ENCODE measurements at regions not wholly inside any gene's neighbourhood (a gene's known extent, or its start where the extent isn't known, plus 50 kb on each side); places are given as distances from the start of the nearest gene placed in this dataset.

DNA sequence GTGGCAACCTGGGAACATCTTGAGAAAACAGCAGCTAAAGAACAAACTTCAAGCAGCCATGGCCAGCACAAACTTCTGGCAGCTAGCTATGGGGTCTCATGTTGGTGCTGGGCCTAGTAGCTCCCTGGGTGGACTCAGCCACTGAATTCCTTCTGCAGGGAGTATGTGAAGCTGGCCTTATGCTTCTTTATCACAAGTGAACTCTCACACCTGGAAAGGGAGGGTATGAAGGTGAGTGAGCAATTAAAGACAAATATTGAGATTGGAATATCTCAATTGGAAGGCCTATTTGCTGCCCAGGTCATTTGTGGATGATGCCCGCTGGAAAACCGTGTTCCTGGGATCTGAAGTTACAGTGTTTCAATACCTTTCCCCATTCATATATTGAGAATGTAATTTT is 153.3 kb upstream of the RPS6KA3 start:
- DNase-seq, result no peak

DNA sequence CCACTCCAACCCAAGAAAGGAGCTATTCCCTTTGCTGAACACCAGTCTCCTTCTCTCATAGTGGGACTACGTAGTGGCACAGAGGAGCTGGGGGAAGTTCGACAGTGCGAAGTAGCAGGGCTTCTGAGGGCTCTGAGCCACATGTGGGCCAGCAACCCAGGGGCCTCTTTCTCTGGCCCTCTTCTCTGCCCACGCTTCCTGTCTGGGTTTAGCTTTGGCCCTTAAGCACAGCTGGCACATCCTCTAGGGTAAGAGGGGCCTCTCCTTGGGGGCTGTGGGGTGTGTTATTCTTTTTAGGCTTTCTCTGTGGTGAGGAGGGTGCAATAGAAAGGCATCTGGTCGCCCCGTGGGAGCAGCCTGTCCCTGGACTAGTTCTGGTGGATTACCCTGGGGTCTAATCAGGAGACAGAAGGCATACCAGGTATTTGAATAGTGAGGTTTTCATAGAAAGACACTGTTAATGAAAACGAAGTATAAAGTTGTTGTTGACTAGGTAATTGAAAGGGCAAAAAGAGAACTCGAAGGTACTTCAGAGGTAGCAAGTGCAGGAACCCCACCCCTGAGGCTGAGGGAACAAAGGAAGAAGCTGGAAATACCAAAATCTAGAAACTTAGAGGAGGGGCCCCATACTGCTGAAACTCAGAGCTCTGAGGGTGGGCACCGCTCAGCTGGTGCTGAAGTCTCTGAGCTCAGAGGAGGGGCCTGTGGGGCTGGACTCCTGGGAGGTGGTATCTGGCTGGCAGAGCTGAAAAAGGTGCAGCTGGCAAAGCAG is 151.9 kb upstream of the RPS6KA3 start:
- DNase-seq, result no peak

DNA sequence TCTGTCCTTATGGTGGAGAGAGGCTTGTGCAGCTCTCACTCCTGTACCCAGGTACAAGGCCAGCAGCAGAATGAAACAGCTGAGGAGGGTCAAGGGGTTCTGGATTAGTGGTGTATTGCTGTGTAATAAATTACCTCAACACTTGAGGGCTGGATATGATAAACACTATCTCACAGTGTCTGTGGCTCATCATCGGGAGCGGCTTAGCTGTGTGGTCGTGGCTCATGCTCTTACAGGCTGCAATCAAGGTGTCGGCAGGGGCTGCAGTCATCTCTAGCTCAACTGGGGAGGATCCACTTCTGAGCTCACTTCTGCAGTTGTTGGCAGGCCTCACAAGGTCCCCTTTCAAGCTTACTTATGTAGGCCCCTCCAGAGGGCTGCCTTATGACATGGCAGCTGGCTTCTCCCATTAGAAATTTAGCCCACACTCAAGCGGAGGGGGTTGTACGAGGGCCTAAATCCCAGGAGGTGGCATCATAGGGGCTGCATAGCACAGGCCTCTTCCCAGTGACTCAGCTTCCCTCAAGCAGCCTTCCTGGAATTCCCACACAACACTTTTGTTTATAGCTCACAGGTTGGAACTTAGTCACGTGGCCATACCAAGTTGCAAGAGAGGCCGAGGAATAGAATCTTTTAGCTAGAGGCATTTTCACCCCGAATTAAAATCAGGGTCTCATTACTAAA is 148.2 kb upstream of the RPS6KA3 start:
- DNase-seq, result no peak

DNA sequence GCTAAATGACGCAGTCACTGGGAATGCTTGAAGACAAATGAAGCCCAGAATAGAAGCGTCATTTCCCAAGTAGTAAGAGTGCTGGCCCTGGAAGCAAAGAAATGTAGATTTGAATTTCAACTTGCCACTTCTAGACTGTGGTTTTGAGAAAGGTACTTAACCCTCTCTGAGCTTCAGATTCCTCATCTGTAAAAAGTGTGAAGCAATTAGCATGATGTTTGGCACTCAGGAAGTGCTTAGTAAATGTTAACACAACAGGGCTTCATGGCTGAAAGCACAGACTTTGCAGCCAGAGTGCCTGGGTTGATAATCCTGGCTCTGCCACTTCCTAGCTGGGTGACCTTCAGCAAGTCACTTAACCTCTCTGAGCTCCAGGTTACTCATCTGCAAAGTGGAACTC is 147.4 kb upstream of the RPS6KA3 start:
- DNase-seq, result no peak

DNA sequence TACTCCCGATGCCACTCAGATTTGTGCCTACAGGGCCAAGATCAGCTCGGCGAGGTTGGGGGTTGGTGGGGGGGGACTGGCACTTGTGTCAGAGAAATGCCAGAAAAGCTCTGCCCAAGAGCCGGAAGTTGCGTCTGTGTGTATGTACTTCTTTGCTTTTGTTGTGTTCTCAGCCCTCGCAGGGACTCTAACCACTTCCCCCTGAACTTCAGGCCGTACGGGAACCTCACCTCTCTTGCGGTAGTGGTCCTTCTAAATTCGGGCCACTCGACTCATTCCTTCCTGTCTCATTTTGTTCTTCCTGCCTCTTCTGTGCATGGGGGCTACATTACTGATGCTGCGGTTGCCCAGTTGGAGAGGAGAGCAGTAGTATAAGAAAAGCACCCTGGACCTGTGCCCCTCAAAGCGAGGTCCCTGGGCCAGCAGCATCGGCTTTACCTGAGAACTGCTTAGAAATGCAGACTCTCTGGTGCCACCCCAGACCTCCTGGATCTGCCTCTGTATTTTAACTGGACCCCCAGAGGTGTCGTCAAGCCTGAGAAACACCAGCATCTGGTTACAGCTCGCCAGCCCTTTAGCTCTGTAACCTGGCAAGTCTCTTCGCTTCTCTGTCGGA is 146.3 kb upstream of the RPS6KA3 start:
- no peak for DNase-seq

DNA sequence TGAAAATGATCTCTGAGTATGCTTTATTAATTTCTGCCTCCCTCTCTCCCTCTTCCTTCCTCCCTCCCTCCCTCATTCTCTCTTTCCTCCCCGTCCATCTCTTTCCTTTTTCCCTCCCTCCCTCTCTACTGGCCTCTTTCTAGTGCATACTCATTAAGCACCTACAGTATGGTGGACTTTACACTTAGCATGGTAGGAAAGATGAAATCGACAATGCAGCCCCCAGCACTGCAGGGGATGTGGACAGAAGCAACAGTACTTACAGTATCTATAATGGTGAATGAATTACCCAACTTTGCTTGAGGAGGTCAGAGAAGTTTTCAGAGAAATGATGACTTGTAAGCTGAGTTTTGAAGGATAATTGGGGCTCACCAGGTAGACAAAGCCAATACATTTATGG is 143.8 kb upstream of the RPS6KA3 start:
- no peak for DNase-seq

DNA sequence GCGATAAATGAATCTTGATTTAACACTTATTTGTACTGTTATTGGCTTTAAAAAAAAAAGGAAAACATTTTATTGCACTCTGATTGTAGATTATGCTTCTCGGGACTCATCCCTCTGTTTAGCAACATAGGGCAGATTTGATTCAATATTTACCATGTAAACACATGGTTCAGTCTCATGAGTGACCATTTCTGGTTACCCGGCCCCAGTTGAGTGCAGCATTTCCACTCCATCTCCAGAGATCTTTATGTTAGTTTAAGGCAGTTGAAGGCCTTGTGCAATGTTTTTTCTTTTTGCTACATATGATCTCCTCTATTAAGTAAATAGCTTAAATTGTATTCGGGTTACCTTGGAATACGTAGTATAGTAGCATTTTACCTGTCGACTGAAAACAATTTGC is 143.3 kb upstream of the RPS6KA3 start:
- DNase-seq, result no peak

DNA sequence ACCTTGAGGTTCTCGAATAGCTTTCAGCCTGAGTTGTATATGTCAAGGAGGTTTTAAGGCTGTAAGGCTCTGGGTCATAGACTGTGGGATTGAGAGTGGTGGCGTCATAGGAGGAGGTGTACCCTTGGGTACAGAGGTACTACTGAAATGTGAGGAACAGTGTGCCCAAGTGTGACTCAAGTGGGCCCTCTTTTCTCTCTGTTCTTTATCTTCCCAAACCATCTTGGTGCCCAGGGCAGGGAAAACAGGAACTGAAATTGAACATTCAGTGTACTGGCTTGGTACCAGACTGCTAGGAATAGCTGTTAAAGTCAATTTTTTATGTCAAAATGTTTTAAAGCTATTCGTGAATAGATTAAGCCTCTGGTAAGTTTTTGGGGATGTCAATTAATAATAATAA is 136.2 kb upstream of the RPS6KA3 start:
- no peak for DNase-seq

DNA sequence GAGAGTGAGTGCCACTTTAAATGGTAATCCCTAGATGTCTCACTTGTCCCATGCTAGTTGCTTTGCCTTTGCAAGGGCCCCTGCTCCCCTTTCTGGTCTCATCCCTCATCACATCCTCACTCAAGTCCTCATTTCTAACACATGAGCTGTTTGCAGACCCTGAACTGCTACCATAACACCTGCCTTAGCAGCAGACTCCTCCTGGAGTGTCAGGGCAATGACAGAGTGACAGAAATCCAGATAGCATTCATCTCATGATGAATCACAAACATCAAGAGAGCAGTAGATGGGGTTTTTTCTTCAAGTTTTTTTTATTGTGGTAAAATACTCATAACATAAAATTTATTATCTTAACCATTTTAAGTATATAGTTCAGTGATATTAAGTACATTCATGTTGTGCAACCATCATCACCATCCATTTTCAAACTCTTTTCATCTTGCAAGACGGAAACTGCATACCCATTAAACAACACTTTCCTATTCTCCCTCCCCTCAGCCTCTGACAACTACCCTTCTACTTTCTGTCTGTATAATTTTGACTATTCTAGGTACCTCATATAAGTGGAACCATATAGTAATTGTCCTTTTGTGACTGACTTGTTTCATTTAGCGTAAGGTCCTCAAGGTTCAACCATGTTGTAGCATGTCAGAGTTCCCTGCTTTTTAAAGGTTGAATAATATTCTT is 133.2 kb upstream of the RPS6KA3 start:
- DNase-seq, result no peak

DNA sequence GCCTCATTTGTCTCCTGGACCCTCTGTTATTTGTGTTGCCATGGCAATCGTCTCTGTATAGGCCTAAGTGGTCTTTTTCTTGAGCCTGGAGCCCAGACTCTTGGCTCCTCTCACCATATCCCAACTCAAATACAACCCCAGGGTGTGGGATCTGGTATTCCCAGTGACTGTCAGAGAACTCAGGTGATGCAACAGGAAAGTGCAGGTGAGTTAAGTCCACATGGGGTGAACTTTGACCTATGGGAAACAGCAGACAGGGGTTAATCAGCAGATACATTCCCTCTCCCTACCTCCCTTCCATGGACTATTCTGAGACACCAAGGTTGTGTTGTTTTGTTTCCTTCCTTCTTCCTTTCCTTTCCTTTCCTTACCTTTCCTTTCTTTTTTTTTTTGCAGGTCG is 130.9 kb upstream of the RPS6KA3 start:
- DNase-seq, result no peak

DNA sequence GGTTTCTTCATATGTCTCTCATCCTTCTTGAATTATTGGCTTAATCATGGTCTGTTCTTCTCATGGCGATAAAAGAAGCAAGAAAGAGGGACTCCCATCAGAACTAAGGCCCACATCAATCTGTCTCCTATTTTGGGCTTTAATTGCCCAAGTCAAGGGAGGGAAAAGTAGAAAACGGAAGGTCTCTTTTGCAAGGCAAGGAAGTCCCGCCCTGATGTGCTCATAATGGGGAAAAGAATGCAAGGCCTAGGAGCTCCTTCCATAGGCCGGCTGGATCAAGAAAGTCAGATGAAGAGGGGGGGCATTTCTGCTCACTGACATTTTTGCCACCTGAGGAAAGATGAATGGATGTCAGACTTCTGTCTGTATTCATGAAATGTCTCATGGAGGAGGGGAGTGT is 127.7 kb upstream of the RPS6KA3 start:
- no peak for DNase-seq

DNA sequence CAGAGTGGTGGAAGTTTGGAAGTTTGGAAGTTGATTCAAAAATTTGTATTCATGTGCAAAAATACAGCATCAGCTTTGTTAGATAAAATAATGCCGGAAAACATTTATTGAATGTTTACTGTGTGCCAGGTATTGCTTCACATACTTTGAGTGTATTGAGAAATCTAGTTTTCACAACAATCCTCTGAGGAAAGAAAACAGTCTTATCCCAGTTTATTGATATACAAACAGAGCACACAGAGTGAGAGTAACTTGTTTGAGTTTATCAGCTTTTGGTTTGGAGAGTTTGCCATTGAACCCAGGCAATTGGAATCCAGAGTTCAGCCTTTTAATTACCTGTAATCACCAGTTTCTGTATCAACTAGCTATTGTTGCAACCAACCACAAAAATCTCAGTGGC is 127.2 kb upstream of the RPS6KA3 start:
- DNase-seq, result no peak

DNA sequence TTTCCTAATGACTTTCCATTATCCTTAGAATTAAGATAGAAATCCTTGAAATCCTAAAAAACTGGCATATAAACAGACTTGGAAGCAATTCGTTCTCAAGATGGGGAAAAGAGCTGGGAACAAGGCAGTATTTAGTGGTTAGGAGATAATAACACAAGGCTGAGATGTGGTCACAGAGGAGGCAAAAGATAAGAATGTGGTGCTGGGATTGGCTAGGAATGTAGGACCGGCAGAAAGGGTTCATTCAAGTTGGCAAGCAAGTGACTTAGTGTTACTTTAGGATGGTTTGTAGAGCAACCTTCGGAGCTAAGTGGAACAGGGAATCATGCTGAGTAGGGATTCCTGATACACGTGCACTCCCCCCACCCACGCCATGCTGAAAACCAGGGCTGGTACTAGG is 121.9 kb upstream of the RPS6KA3 start:
- DNase-seq, result no peak

DNA sequence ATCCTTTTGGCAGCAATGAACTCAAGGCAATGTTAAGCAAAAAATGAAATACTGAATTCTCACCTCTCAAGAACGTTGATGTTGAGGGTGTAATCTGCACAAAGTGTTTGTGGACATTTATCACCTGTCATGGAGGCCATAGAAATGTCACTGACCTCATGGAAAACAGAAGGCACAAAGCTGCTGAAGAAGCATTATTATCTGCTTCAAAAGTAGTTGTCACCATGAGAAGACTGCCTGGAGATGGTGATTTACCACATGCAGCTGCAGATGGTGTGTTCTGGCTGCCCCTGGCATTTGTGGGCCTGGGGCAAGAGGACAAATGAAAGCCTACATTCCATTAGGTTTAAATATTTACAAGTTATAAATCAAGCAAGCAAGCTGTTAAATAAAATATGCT is 116.8 kb upstream of the RPS6KA3 start:
- DNase-seq, result no peak

DNA sequence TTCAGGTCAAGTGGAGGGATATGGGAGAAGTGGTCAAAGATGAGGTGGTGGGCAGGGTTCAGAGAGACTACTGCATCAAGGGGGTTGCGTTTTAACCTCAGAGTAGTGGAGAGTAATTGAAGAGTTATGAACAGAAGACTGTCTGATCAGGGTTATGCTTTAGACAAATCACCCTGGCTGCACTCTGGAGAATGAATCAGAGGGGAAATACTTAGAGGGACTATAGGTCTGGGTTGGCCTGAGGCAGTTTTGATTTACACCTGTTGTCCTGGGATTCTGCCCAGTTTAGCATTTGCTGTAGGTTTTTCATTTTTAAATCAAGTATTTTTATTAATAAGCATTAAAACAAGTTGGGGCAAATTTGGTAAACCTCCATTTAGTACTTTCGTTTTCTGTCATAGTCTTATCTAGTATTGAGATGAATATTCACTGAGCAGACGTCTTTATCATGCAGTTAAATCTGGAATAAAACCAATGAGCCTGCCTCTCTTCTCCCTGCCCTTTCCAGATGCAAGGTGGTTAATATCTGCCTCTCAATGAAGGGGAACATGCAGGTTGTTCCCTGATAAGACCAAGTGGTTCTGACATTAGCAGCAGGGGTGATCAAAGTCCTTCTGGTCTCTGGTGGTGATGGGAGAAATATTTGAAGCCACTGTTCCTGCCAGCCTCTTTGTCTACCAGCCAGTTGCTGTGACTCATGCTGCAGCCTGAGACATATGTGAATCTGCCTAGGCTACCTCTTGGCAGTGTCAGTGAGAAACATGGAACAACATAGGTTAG is 116.0 kb upstream of the RPS6KA3 start:
- no peak for DNase-seq

DNA sequence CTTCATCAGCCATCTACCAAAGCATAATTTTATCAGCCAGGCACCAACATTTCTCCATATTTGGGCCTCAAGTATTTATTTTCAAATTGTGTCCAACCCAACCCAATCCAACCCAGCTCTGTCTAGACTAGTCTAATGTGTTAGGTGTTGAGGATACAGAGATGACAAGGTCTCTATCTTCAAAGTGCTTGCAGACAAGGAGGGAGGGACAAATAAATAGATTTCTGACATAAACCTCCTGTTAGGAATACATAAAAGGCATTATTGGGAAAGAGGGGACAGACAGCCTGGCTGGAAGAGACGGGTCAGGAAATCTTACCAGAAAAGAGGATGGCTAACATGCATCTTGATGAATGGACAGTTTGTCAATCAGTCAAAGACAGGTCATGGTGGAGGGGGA is 115.4 kb upstream of the RPS6KA3 start:
- no peak for DNase-seq

DNA sequence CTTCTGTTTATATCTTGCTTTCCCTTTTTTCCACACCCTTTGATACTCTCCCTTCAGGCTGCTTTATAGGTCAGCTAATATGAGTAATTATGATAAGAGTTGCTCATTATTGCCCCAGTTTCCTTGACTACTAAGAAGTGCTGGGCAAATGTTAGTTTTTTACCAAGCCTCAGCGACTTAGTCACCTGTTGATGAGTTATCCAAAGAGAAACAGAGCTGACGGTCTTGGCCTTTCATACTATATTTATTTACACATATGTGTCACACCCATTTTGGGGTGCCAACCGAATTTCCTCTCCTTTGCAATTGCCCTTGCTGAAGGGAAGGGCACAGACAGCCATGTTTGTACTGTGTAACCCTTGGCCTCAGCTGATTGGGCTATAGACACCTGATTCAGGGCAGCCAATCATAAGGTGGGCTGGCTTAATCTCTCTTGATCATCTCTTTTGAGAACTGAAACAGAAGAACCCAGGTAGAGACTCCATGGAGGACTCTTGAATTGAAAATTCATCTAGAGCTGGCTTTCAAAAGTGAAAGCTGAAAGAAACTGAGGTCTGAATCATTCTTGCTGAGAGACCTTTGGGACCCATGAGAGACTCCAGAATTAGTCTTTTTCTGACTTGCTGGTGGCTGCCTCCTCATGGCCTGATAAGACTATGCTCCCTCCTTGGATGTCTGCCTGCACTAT is 111.7 kb upstream of the RPS6KA3 start:
- no peak for DNase-seq

DNA sequence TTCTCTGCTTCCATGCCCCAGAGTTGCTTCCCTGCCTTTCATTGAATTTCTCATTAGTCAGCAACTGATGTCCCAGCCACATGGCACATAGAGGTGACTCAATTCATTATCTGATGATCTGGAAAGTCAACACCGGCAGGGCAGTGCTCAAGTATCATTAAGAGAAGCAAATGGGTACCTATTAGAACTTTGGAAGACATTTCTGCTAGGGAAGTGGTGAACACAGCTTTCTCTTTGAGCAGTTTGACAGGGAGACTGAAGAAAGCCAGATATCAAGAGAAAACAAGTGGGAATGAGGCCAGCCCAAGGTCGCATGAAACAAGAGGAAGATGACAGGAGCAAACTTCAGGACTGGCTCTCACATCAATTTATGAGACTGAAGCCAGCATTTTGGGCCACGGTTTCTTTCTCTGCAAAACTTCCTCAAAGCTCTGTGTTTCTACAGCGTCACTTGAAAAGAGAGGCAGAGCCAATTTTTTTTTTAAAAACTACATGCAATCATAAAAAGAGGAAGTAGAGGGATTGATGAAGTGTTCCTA is 108.3 kb upstream of the RPS6KA3 start:
- DNase-seq, result no peak

DNA sequence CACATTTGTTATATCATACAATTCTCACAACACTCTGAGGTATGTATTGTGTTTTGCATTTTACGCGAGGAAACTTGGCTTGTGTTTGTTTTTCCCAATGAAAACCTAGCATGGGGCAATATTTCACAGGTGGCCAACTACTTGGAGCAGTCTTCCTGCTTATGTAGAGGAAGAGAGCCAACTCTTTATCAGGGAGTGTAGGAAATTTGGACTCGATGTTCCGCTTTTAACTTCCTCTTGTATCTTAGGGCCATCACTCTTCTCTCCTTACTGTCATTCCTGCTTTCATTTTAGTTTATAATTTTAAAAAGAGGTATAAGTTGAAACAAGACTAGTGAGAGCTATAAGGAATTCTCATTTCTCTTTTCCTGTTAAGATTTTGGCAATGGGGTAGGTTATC is 107.7 kb upstream of the RPS6KA3 start:
- no peak for DNase-seq

DNA sequence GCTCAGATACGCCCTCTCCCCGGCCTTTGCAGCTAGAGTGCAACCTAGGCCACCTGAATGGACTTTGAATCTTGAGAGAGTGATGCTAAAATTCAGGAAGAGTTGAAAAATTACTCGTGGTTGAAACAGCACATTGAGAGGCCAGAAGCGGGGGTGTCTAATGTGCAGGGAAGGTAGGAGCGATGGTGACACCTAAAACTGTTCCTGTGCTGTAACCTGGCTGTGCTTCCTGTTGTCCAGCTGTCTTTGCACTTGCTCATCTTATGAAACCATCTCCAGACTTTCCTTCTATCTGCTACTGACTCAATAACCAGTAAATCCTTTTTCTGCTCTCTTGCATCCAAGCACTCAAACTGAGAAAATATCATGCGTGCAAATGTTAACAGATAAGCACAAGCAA is 106.4 kb upstream of the RPS6KA3 start:
- no peak for DNase-seq

DNA sequence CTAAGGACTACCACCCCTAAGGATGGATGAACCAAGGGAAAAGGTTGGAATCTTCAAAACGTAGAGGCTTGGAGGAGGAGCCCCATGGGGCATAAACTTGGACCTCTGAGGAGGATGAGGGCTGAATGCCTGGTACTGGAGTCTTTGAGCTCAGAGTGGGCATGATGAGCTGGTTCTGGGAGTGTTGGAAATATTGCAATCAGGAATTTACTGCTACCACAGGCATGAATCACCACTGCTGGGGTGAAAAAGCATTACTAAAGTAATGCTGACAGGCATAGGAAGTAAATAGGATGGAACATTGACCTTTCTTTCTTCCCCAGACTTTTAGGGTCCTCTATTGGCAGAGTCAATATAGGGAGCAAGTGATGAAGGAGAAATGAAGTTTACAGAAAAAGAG is 105.8 kb upstream of the RPS6KA3 start:
- DNase-seq, result peak; percentile 17

DNA sequence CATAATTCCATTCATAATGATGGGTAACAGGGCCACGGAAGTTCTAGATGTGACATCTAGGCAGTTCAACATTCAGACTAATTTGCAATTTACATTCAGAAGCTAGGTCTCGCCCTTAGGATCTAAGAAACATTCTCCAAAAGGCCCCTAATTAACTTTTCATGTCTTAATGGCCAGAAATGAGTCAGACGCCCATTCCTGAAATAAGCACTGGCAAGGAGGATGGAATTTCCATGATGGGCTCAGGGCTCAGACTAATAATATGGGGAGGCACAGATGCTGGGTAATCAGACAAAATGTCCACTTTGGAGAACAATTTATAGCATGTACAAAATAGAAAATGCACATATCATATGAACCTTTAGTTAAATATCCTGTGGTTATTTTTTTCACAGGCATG is 102.8 kb upstream of the RPS6KA3 start:
- DNase-seq, result no peak
